Mesodermal cell (in vitro differentiated cells): ENCODE measurements at regions not wholly inside any gene's neighbourhood (a gene's known extent, or its start where the extent isn't known, plus 50 kb on each side); places are given as distances from the start of the nearest gene placed in this dataset.

Experiments used
- H3K27ac ChIP-seq: 2 replicates; pipeline ENCODE4 v1.7.0; 2013; ENCODE audit warnings: mild to moderate bottlenecking, low read depth, low read length, moderate library complexity; ENCODE audit not compliant: severe bottlenecking
- H3K36me3 ChIP-seq: 2 replicates; pipeline ENCODE4 v1.7.1; 2013; ENCODE audit warnings: mild to moderate bottlenecking, low read length, moderate library complexity; ENCODE audit not compliant: control insufficient read depth, insufficient read depth
- H3K4me1 ChIP-seq: one replicate; pipeline ENCODE4 v1.7.1; 2013; ENCODE audit warnings: mild to moderate bottlenecking, low read length; ENCODE audit not compliant: insufficient read depth, control insufficient read depth, poor library complexity, severe bottlenecking
- H3K4me3 ChIP-seq: 2 replicates; pipeline ENCODE4 v1.7.0; 2013; ENCODE audit warnings: low read length, control low read depth, mild to moderate bottlenecking; ENCODE audit not compliant: insufficient read depth, poor library complexity, severe bottlenecking; ENCODE audit errors: extremely low read depth
- H3K9me3 ChIP-seq: 2 replicates; pipeline ENCODE4 v1.7.1; 2013; ENCODE audit warnings: mild to moderate bottlenecking, low read length, moderate library complexity; ENCODE audit not compliant: control insufficient read depth
- WGBS, 2 experiments: methylation state at CpG; one replicate each; pipeline ENCODE4 v1.1.5; 2013; ENCODE audit warnings: missing lambda C conversion rate in 2 of 2; ENCODE audit not compliant: insufficient coverage in 2 of 2; 5-methylcytosine and 5-hydroxymethylcytosine counted together

DNA sequence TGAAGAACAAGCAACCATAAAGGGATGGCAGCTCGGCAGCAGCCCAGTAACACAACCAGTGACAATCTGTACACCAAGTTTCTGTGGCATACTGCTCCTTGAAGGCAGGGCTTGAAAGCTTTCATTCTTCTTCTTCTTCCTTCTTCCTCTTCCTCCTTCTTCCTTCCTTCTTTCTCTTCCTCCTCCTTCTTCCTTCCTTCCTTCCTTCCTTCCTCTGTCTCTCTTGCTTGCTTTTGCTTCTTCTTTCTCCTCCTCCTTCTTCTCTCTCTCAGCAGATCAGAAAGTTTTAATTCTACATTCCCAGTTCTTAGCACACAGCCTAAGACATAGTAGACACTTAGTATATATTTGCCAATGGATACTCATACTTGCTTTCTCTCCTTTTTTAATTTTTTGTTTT, 95.9 kb downstream of the GLUL start:
- Histone ChIP-seq H3K9me3 (no peaks in the 10 kb centered on the region), H3K4me3 (no peak overlapping the region), H3K27ac (no peak overlapping the region), H3K36me3 (no peaks in the 10 kb centered on the region), H3K4me1 (peaks cover 10% of the 10 kb centered on the region)
- WGBS, 2 experiments = 82 to 86% methylated on average over 1 of the region's 1 CpG

DNA sequence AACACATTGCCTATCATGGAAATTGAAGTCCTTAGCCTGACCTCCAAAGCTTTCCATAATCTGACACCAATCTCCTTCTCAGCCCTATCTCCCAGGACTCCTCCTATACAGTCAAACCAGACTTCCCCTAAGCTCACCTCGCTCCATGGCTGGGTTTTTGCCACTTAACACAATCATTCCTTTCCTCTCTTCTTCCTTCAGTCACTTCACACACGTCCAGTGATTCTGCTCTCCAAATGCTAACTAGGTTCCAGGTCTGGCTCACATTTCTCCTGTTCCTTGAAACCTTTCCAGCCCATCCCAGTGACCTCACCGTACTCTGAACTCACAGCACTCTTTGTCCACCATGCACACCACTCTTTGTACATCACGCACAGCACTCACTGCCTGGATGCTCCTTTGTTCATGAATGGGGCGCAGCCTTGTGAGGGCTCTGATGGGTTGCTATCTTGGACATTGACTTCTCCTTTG, 98.4 kb downstream of the GLUL start:
- no peak overlapping the region for H3K27ac ChIP-seq
- no peak overlapping the region for H3K4me3 ChIP-seq
- no peaks in the 10 kb centered on the region for H3K36me3 ChIP-seq
- H3K9me3 ChIP-seq = no peaks in the 10 kb centered on the region
- WGBS, 2 experiments = 76 to 88% methylated on average over 5 of the region's 5 CpGs
- peaks cover 14% of the 10 kb centered on the region for H3K4me1 ChIP-seq

DNA sequence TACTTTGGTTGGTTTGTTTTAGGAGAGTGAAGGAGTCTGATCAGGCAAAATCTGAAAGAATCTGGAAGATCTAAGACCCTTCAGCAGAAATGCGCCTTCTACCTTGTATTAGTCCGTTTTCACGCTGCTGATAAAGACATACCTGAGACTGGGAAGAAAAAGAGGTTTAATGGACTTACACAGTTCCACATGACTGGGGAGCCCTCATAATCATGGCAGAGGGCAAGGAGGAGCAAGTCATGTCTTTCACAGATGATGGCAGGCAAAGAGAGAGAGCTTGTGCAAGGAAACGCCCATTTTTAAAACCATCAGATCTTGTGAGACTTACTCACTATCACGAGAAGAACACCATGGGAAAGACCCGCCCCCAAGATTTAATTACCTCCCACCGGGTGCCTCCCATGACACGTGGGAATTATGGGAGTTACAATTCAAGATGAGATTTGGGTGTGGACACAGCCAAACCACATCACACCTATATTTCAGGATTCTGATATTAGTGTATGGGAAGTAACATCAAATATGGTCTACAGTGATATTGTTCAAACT, 99.3 kb downstream of the GLUL start:
- H3K4me3 ChIP-seq = no peak overlapping the region
- H3K27ac ChIP-seq = no peak overlapping the region
- 86 to 97% methylated on average over 3 of the region's 8 CpGs for WGBS, 2 experiments
- peaks cover 14% of the 10 kb centered on the region for H3K4me1 ChIP-seq
- no peaks in the 10 kb centered on the region for H3K9me3 ChIP-seq
- no peaks in the 10 kb centered on the region for H3K36me3 ChIP-seq

DNA sequence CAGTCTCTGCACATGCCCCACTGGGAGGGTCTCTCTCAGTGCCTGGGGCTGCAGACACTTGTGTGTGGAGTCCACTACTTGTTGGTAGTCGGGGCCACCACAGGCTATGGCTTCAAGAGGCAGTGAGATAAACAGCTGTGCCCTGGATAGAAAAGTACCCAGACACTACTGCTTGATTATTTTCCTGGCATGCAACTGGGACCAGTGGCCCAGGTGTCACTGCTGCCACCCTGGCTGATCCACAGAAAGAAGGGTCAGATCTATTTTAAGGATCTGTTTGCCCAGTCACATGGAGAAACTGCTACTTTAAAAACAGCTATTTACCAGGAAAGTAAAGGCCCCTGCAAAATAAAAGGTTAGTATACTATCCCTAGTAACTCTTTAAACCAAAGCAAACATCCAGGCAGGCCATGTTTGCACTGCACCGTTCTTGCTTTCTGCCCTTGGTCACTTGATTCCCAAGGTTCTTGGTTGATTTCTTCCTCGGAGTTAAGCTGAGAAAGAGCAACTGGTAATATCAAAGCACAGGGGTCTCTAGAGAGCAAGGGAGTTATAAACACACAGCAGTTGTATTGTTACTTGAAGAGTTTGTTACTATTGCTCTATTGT, 99.9 kb downstream of the GLUL start:
- Histone ChIP-seq H3K27ac (no peak overlapping the region), H3K36me3 (no peaks in the 10 kb centered on the region), H3K4me1 (peaks cover 14% of the 10 kb centered on the region), H3K9me3 (no peaks in the 10 kb centered on the region), H3K4me3 (no peak overlapping the region)
- WGBS, 2 experiments = 100% methylated on average over 3 of the region's 3 CpGs

DNA sequence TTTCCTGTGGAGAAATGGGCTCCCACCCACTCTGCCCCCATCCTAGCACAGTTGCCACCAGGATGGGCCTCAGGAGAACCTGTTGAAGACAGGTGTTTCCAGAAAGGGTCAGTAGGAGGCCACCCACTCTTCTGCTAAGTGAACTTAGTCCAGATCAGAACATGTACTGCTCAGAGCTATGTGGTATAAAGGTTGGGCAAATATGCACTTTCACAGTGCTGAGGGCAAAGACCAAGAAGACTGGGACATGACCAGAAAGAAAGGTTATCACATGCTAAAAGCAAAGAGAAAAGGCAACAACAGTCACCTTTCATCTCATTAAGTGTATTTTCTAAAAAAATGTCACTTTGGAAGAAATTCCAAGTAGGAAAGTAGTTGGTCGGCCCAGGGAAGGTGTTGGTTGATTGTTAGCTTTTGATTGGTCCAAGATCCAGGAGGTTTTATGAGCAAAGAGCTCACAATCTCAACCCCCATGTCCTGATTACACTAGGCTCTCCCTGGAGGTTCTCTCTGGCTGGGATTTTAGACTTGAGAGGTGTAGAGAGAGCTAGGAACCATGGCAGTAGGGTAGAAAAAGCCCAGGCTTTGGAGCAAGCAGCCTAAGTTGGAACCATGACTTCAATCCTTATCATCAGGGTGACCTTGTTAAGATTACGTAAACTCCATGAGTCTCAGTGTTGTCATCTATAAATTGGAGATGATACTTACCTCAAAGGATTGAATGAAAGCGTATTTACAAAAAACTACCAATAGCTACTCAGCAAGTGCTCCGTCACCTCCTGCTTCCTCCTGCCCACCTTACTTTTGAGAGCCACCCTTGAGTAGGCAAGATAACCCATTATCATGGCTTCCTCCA, 102.6 kb downstream of the GLUL start:
- 86 to 94% methylated on average over 2 to 3 of the region's 4 CpGs for WGBS, 2 experiments
- Histone ChIP-seq H3K9me3 (no peaks in the 10 kb centered on the region), H3K4me3 (no peak overlapping the region), H3K36me3 (no peaks in the 10 kb centered on the region), H3K27ac (no peak overlapping the region), H3K4me1 (peaks cover 14% of the 10 kb centered on the region)

DNA sequence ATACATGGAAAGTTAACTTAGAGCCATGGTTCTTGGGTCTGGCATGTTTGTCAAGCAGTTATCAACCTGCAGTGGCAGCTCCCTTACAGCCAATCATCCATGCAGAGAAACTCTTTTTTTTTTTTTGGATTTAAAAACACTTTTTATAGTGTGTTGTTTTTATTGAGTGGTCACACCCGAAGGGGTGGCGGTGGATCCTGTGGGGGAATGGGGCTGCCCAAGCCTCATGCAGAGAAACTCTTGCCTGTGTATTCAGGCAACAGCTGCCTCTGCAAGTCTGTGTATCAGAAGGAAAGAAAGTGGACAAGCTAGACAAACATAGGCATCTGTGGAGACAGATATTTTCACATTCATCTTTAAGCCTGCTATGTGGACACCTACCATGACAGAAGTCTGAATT, 104.8 kb downstream of the GLUL start:
- 100% methylated on average over 1 of the region's 2 CpGs; no CpG with 5 or more reads in 1 of the 2 experiments for WGBS, 2 experiments
- H3K27ac ChIP-seq = no peak overlapping the region
- no peaks in the 10 kb centered on the region for H3K9me3 ChIP-seq
- H3K36me3 ChIP-seq = no peaks in the 10 kb centered on the region
- no peak overlapping the region for H3K4me3 ChIP-seq
- H3K4me1 ChIP-seq = peaks cover 14% of the 10 kb centered on the region

DNA sequence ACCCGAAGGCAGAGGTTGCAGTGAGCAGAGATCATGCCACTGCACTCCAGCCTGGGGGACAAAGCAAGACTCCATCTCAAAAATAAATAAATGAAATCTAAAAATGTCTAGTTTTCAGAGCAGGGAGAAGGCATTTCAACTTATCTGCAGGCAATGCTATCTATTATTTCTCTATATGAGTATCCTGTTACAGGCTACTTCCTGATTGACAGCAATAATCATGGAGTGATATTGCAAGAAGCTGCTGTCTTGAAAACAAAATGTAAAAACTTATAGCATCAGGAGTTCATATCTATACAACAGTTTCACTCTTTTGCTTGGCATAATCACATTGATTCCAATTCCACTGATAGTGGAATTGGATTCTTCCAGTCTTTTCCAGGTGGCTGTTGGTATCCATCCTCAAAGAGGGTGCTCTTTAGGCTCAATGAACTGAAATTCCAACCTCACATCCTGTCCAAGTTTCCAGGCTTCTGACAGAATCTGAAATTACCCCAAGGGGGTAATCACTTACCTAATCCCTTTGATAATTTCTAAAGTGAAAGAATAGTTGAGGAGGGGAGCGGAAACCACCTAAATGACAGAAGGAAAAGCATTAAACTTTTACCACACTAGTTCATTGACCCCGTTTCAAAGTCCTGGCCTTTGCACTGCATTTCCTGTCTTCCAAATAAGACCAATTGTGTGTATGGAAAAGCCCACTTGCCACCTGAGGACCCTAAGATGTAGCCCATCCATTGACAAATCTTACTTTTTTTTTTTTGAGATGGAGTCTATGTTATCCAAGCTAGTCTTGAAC, 107.6 kb downstream of the GLUL start:
- WGBS, 2 experiments = 81 to 100% methylated on average over 1 to 2 of the region's 3 CpGs
- Histone ChIP-seq H3K4me3 (no peak overlapping the region), H3K4me1 (peaks cover 10% of the 10 kb centered on the region), H3K9me3 (no peaks in the 10 kb centered on the region), H3K27ac (no peak overlapping the region), H3K36me3 (no peaks in the 10 kb centered on the region)

DNA sequence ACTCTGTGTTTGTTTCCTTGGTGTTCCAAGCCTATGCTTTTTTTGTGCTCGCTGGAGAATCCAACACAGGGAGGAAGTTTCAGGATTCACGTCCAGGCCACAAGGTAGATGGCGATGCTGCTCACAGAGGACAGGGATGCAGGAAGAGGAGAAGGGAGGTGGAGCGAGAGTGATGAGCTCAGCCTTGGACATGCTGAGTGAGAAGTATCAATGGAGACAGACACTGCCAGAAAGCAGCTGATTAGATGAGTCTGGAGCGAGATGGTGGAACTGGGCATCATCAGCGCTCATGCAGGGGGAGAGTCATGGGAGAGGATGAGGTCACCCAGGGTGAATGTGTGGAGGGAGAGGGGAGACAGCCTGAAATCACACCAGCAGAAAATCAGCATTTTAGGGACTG, 110.0 kb downstream of the GLUL start:
- peaks cover 13% of the 10 kb centered on the region for H3K4me1 ChIP-seq
- H3K27ac ChIP-seq = no peak overlapping the region
- H3K9me3 ChIP-seq = no peaks in the 10 kb centered on the region
- WGBS, 2 experiments = 74 to 75% methylated on average over 6 of the region's 6 CpGs
- H3K36me3 ChIP-seq = no peaks in the 10 kb centered on the region
- H3K4me3 ChIP-seq = no peak overlapping the region

DNA sequence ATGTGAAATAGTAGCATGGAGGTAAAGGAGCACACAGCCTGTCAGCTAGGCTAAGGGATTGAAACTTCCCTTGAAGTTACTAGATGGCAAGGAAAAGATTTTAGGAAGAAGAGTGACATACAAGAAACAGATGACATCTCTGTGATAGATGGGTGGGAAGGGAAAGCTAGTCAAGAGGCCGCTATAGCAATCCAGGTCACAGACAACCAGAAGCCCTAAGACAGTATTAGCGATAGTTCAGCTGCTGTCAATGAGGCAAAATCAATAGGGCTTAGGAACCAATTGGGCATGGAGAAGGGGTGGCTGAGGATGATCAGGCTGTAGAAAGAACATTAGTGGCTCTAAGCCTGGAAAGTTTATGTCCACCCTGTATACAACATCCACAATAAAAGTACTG, 111.1 kb downstream of the GLUL start:
- WGBS, 2 experiments = 88 to 100% methylated on average over 1 to 2 of the region's 2 CpGs
- H3K9me3 ChIP-seq = no peaks in the 10 kb centered on the region
- peaks cover 13% of the 10 kb centered on the region for H3K4me1 ChIP-seq
- no peak overlapping the region for H3K4me3 ChIP-seq
- H3K27ac ChIP-seq = no peak overlapping the region
- no peaks in the 10 kb centered on the region for H3K36me3 ChIP-seq

DNA sequence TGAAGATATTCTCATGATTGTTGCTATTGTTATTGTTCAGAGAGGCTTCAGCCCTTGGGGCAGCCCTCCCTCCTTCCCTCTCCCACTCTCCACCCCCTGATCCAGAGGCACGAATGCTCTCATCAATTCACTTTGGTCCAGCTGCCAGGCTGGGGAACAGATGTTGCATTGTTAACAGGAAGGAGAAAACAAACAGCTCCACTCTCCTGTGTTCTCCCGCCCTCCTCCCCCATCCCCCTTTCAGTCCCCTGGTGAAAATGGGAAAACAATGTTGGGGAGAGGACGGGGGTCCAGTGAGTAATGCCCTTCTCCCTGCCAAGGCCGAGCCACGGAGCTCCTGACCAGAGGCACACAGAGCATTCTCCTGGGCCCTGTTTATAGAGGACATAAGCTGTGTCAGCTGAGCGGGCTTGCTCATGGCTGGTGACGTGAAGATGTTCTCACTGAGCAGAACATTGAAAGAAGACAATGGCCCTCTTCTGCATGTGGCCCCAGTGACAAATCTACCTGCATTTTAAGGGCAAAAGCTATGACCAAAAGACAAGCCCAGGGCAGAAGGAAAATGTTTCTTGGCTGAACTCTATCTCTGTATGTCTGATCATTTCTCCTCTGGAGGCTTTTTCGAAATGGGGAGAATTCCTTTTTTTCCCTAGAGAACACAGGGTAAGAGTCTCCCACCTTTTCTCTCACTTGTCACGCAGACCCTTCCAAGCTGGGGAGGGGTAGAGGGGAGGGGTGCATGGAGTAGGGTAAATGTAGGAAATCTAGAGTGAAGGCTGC, 111.7 kb downstream of the GLUL start:
- Histone ChIP-seq H3K4me1 (peaks cover 13% of the 10 kb centered on the region), H3K4me3 (no peak overlapping the region), H3K36me3 (no peaks in the 10 kb centered on the region), H3K9me3 (no peaks in the 10 kb centered on the region), H3K27ac (no peak overlapping the region)
- WGBS, 2 experiments = 50 to 62% methylated on average over 4 to 5 of the region's 9 CpGs
